ENCODE measurements at regions not wholly inside any gene's neighbourhood (a gene's known extent, or its start where the extent isn't known, plus 50 kb on each side); places are given as distances from the start of the nearest gene placed in this dataset.
A peak's percentile ranks its signal among the peaks of the same experiment; 100 is the strongest.
"Not testable (repeated sequence)": the region's sequence is repeated elsewhere in the genome, so short reads cannot be mapped to it uniquely, and the experiment has no call there.

GRCh38 chr11:72525466-72525865, 91.1 kb upstream of the CLPB start:
- DNase-seq, result no peak

GRCh38 chr11:72524711-72525110, 90.4 kb upstream of the CLPB start:
- no peak for DNase-seq

GRCh38 chr11:72523991-72524390, 89.7 kb upstream of the CLPB start:
- DNase-seq, result no peak

GRCh38 chr11:72522186-72522585, 87.9 kb upstream of the CLPB start:
- no peak for DNase-seq

- DNase-seq, result no peak
Observed at GRCh38 chr11:72521664-72522063, 87.3 kb upstream of the CLPB start.

GRCh38 chr11:72520815-72521214, 86.5 kb upstream of the CLPB start:
- DNase-seq, result no peak

- not testable (repeated sequence) for DNase-seq
Observed at GRCh38 chr11:72519882-72520281, 85.6 kb upstream of the CLPB start.

- DNase-seq, result peak in 1 of 2 donors; percentile 5
Observed at GRCh38 chr11:72519220-72519881, 85.0 kb upstream of the CLPB start.

GRCh38 chr11:72514331-72514730, 80.0 kb upstream of the CLPB start:
- DNase-seq, result no peak

GRCh38 chr11:72513411-72513810, 79.1 kb upstream of the CLPB start:
- no peak for DNase-seq

GRCh38 chr11:72512956-72513355, 78.6 kb upstream of the CLPB start:
- DNase-seq, result no peak

- DNase-seq, result no peak
Observed at GRCh38 chr11:72511393-72512047, 77.2 kb upstream of the CLPB start.

GRCh38 chr11:72507050-72507449, 72.7 kb upstream of the CLPB start:
- no peak for DNase-seq

GRCh38 chr11:72497731-72498130, 63.4 kb upstream of the CLPB start:
- no peak for DNase-seq

GRCh38 chr11:72494109-72494429, 59.7 kb upstream of the CLPB start:
- no peak for DNase-seq

GRCh38 chr11:72493426-72494108, 59.2 kb upstream of the CLPB start:
- DNase-seq, result no peak

GRCh38 chr11:72491001-72491400, 56.7 kb upstream of the CLPB start:
- DNase-seq, result no peak

All from stimulated activated CD4-positive, alpha-beta T cell treated with anti-CD3 and anti-CD28 coated beads, Interleukin-2, amount 100 ng/mL, for 48 hours (primary cell).